PC-3 (cell line): ENCODE measurements at regions not wholly inside any gene's neighbourhood (a gene's known extent, or its start where the extent isn't known, plus 50 kb on each side); places are given as distances from the start of the nearest gene placed in this dataset.

ENCODE experiments used
- EZH2phosphoT487 ChIP-seq: fragments of 300-600 bp; sonication (generic); IDR thresholded peaks from 2 replicates; pipeline ENCODE4 v1.6.1; 2018; ENCODE audit warnings: mild to moderate bottlenecking, antibody characterized with exemption, low read length, borderline replicate concordance
- TF ChIP-seq, protein P1 (sequence below): fragments of 300-600 bp; sonication (generic); conservative IDR thresholded peaks from 2 replicates; pipeline ENCODE4 v1.5.1; 2017; ENCODE audit warnings: antibody characterized with exemption, low read depth, mild to moderate bottlenecking, low read length

DNA sequence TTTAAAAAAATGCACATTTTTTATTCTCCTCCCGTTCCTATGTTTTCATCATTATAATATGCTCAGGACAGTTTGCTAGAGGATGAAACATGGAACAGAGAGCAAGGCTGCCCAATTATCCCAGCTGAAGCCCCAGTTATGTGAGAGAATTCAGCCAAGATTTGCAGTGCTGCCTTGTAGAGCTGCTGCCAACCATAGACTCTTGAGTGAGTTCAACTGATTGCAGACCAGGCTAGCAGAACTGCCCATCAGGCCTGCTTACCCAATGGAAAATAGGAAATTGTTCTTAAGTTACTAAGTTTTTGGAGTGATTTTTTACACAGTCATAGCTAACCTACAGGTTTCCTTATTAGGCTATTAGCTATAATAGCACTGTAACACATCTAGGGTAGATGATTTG, 128.7 kb upstream of the VGLL2 start:
- no peak for TF ChIP-seq EZH2phosphoT487
- TF ChIP-seq, protein P1, sequence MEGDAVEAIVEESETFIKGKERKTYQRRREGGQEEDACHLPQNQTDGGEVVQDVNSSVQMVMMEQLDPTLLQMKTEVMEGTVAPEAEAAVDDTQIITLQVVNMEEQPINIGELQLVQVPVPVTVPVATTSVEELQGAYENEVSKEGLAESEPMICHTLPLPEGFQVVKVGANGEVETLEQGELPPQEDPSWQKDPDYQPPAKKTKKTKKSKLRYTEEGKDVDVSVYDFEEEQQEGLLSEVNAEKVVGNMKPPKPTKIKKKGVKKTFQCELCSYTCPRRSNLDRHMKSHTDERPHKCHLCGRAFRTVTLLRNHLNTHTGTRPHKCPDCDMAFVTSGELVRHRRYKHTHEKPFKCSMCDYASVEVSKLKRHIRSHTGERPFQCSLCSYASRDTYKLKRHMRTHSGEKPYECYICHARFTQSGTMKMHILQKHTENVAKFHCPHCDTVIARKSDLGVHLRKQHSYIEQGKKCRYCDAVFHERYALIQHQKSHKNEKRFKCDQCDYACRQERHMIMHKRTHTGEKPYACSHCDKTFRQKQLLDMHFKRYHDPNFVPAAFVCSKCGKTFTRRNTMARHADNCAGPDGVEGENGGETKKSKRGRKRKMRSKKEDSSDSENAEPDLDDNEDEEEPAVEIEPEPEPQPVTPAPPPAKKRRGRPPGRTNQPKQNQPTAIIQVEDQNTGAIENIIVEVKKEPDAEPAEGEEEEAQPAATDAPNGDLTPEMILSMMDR: no peak
